ENCODE measurements at regions not wholly inside any gene's neighbourhood (a gene's known extent, or its start where the extent isn't known, plus 50 kb on each side); places are given as distances from the start of the nearest gene placed in this dataset.

DNA sequence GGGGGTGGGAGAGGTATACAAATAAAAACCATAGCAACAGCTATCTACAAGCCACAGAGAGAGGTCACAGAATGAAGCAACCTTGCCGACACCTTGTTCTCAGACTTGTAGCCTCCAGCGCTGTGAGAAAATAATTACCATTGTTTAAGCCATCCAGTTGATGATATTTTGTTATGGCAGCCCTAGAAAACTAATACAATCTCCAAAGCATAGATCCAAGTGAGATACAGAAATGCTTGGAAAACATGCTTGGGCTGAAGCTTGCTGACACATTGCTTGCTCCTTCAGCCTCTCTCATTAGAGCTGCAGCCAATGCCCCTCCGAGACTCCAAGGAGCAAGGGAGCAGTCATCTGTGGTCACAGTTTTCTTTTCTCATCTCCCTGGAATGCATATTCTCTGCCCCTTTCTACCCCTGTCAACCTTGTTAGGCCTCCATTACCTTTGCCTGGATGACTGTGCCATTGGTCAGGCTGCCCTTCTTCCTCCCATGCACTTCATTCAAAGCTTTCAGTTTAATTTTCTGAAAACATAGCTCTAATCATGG is 401.4 kb upstream of the KLF4 start:
- H3K4me1 ChIP-seq (ENCODE audit: insufficient read depth, low read length): no peaks in the 10 kb centered on the region
- H3K9me3 ChIP-seq (ENCODE audit: low read length): no peaks in the 10 kb centered on the region
- ATAC-seq: no peak
- H3K4me2 ChIP-seq (ENCODE audit: low read depth, low read length): no peak overlapping the region
- no peak overlapping the region for H3K9ac ChIP-seq (ENCODE audit: insufficient read depth, low read depth, low read length)
- no peaks in the 10 kb centered on the region for H3K36me3 ChIP-seq (replicated peaks in 1 of 2; ENCODE audit: control insufficient read depth in 1 of 2, insufficient read depth in 2 of 2, low read length in 2 of 2)
- ChIA-PET POLR2A (no interaction called here), CTCF (ENCODE audit: low intra/inter-chr PET ratio, low total read pairs) (no interaction called here)
- no peaks in the 10 kb centered on the region for H3K79me2 ChIP-seq (ENCODE audit: insufficient read depth, low read length)
- BruUV-seq (replicated peaks): no TSS peak
- TF ChIP-seq ZNF570 (CRISPR knock-in tag; IDR thresholded peaks at IDR 0.05; ENCODE audit: borderline replicate concordance) (no peak), RNF2 (conservative IDR thresholded peaks at IDR 0.05; ENCODE audit: low read depth) (no peak), JARID2 (CRISPR knock-in tag; IDR thresholded peaks at IDR 0.05; ENCODE audit: insufficient replicate concordance) (no peak), ZNF761 (CRISPR knock-in tag; conservative IDR thresholded peaks at IDR 0.05) (no peak), ZFX (CRISPR knock-in tag; IDR thresholded peaks at IDR 0.05; ENCODE audit: low read depth) (no peak), TSC22D2 (CRISPR knock-in tag; IDR thresholded peaks at IDR 0.05; ENCODE audit: borderline replicate concordance) (no peak), MLLT10 (CRISPR knock-in tag; IDR thresholded peaks at IDR 0.05) (no peak), TEAD3 (CRISPR knock-in tag; optimal IDR thresholded peaks at IDR 0.05; ENCODE audit: borderline replicate concordance) (no peak), SOX5 (CRISPR knock-in tag; IDR thresholded peaks at IDR 0.05; ENCODE audit: borderline replicate concordance) (no peak)
- TF ChIP-seq, protein P1, sequence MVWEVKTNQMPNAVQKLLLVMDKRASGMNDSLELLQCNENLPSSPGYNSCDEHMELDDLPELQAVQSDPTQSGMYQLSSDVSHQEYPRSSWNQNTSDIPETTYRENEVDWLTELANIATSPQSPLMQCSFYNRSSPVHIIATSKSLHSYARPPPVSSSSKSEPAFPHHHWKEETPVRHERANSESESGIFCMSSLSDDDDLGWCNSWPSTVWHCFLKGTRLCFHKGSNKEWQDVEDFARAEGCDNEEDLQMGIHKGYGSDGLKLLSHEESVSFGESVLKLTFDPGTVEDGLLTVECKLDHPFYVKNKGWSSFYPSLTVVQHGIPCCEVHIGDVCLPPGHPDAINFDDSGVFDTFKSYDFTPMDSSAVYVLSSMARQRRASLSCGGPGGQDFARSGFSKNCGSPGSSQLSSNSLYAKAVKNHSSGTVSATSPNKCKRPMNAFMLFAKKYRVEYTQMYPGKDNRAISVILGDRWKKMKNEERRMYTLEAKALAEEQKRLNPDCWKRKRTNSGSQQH (CRISPR knock-in tag; IDR thresholded peaks at IDR 0.05; ENCODE audit: low read depth): no peak
- TF ChIP-seq, protein P2, sequence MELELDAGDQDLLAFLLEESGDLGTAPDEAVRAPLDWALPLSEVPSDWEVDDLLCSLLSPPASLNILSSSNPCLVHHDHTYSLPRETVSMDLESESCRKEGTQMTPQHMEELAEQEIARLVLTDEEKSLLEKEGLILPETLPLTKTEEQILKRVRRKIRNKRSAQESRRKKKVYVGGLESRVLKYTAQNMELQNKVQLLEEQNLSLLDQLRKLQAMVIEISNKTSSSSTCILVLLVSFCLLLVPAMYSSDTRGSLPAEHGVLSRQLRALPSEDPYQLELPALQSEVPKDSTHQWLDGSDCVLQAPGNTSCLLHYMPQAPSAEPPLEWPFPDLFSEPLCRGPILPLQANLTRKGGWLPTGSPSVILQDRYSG (CRISPR knock-in tag; IDR thresholded peaks at IDR 0.05): no peak
- no peak overlapping the region for H2AFZ ChIP-seq (ENCODE audit: low read length)
- in situ Hi-C loops (cut with HindIII; ENCODE audit: extremely low pct_ligation_motif_present, low pct_unique_long_range_greater_than_20kb): no loop called here
- intact Hi-C loops (cut with micrococcal nuclease; ENCODE audit: unreplicated experiment): no loop called here
- 67% methylated on average over 3 of the region's 3 CpGs for WGBS (ENCODE audit: low lambda C conversion rate)
- DNase-seq (ENCODE audit: low spot score): no peak
- H3K4me3 ChIP-seq (replicated peaks in 1 of 3; ENCODE audit: insufficient read depth in 1 of 3, low read depth in 2 of 3, low read length in 3 of 3): no peak overlapping the region
- H3K27me3 ChIP-seq (ENCODE audit: control insufficient read depth in 1 of 2, insufficient read depth in 2 of 2, low read length in 2 of 2): no peaks in the 10 kb centered on the region
- no peak for FAIRE-seq
- no peak overlapping the region for H3K27ac ChIP-seq (ENCODE audit: extremely low read length, insufficient read depth, low read length)
- H4K20me1 ChIP-seq (ENCODE audit: insufficient read depth, low read length): no peaks in the 10 kb centered on the region

Measured in HepG2 (cell line).